MM.1S (cell line): ENCODE measurements at regions not wholly inside any gene's neighbourhood (a gene's known extent, or its start where the extent isn't known, plus 50 kb on each side); places are given as distances from the start of the nearest gene placed in this dataset.

Experiments used
- DNase-seq: peaks from one replicate; pipeline ENCODE4 v3.0.0-alpha.2; 2015
- H2AFZ ChIP-seq: fragments of 300-600 bp; sonication (generic); 2 replicates; pipeline ENCODE4 v1.6.0; 2016; ENCODE audit warnings: antibody characterized with exemption, low read length
- H3F3A ChIP-seq: fragments of 300-600 bp; sonication (generic); 2 replicates; pipeline ENCODE4 v1.6.1; 2016; ENCODE audit warnings: mild to moderate bottlenecking, antibody characterized with exemption, low read length, moderate library complexity, mixed read lengths; ENCODE audit not compliant: insufficient read depth
- H3K27ac ChIP-seq: fragments of 300-600 bp; sonication (generic); 2 replicates; pipeline ENCODE4 v1.5.1; 2016; ENCODE audit warnings: mild to moderate bottlenecking, low read length
- H3K27me3 ChIP-seq: fragments of 300-600 bp; sonication (generic); replicated peaks from 2 replicates; pipeline ENCODE4 v1.6.0; 2016; ENCODE audit warnings: low read length; ENCODE audit not compliant: insufficient read depth
- H3K36me3 ChIP-seq: fragments of 300-600 bp; sonication (generic); replicated peaks from 2 replicates; pipeline ENCODE4 v1.6.1; 2016; ENCODE audit warnings: mild to moderate bottlenecking, low read length, mixed read lengths; ENCODE audit not compliant: insufficient read depth
- H3K4me1 ChIP-seq: fragments of 300-600 bp; sonication (generic); 2 replicates; pipeline ENCODE4 v1.6.1; 2016; ENCODE audit warnings: low read length, mixed read lengths
- H3K4me2 ChIP-seq: fragments of 300-600 bp; sonication (generic); 2 replicates; pipeline ENCODE4 v1.6.0; 2016; ENCODE audit warnings: low read depth, low read length
- H3K4me3 ChIP-seq: fragments of 300-600 bp; sonication (generic); 2 replicates; pipeline ENCODE4 v1.5.1; 2016; ENCODE audit warnings: low read length, mixed read lengths
- H3K79me2 ChIP-seq: fragments of 300-600 bp; sonication (generic); 2 replicates; pipeline ENCODE4 v1.6.1; 2016; ENCODE audit warnings: mixed run types, low read length, mixed read lengths
- H3K9ac ChIP-seq: fragments of 300-600 bp; sonication (generic); 2 replicates; pipeline ENCODE4 v1.6.1; 2016; ENCODE audit warnings: low read length, mixed read lengths
- H3K9me2 ChIP-seq: fragments of 300-600 bp; sonication (generic); replicated peaks from 2 replicates; pipeline ENCODE4 v1.6.1; 2016; ENCODE audit warnings: mild to moderate bottlenecking, low read length, mixed read lengths; ENCODE audit not compliant: insufficient read depth
- H3K9me3 ChIP-seq: fragments of 300-600 bp; sonication (generic); replicated peaks from 2 replicates; pipeline ENCODE4 v1.6.1; 2016; ENCODE audit warnings: mild to moderate bottlenecking, low read length, mixed read lengths; ENCODE audit not compliant: insufficient read depth
- H4K20me1 ChIP-seq: fragments of 300-600 bp; sonication (generic); 2 replicates; pipeline ENCODE4 v1.6.1; 2016; ENCODE audit warnings: mild to moderate bottlenecking, low read length, moderate library complexity, mixed read lengths; ENCODE audit not compliant: insufficient read depth
- EZH2 ChIP-seq: fragments of 300-600 bp; sonication (generic); optimal IDR thresholded peaks from 2 replicates; pipeline ENCODE3; 2017; ENCODE audit warnings: low read depth, mild to moderate bottlenecking, antibody characterized with exemption, low read length, mixed read lengths
- EZH2phosphoT487 ChIP-seq: fragments of 300-600 bp; sonication (generic); IDR thresholded peaks from 2 replicates; pipeline ENCODE4 v1.6.1; 2018; ENCODE audit warnings: antibody characterized with exemption, low read length
- TF ChIP-seq, protein P1 (sequence below): fragments of 300-600 bp; sonication (generic); IDR thresholded peaks from 2 replicates; pipeline ENCODE4 v1.5.1; 2016; ENCODE audit warnings: antibody characterized with exemption, low read length, mixed read lengths

DNA sequence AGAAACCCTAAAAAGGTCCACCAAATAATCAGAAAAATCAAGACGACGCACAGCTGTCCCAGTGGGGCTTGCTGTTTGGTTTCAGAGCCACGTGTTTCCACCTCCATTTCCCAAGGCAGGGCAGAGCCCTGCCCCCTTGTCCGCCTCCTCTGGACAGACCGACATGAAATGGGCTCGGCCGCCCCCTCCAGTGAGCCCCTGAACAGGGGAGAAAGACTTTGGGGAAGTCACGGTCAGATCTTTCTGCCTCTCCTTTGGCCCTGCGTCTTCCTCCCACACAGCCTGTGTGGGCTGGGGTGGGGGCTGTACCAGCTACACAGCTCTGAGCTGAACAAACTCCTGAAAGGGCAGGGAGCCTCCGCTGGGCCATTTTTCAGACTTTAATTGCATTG, 230.7 kb downstream of the ENGASE start:
- Histone ChIP-seq H3K27ac (no peak overlapping the region), H3K4me2 (peak overlapping the region; percentile 15; the same call in 1 of the 2 replicates)

DNA sequence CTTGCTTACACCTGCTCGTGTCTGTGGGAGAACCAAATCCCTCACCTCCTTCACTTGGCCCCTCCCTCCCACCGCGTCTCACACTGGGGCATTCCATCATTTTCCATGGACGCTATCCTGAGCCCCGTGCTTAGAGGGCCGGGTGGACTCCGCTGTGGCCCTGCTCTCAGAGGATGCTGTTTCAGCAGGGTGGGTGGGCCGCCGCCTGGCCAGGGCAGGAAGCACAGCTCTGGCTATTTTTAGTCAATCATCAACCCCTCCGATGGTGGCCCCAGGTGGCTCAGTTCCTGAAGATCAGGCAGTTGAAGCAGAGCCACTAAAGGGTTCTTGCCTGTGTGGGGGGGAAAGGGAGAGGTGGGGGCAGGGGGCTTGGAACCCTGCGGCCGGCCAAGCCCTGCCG, 230.3 kb downstream of the ENGASE start:
- H3K36me3 ChIP-seq = no peaks in the 10 kb centered on the region
- H3K27ac ChIP-seq = no peak overlapping the region
- no peaks in the 10 kb centered on the region for H3F3A ChIP-seq
- H2AFZ ChIP-seq = no peak overlapping the region
- H3K4me1 ChIP-seq = peaks cover 35% of the 10 kb centered on the region
- no peak overlapping the region for H3K9ac ChIP-seq
- no peaks in the 10 kb centered on the region for H4K20me1 ChIP-seq
- no peaks in the 10 kb centered on the region for H3K79me2 ChIP-seq
- no peak overlapping the region for H3K4me3 ChIP-seq
- peak overlapping the region; percentile 15; the same call in 1 of the 2 replicates for H3K4me2 ChIP-seq
- no peaks in the 10 kb centered on the region for H3K9me2 ChIP-seq
- no peak for DNase-seq
- peaks cover 35% of the 10 kb centered on the region for H3K27me3 ChIP-seq
- TF ChIP-seq EZH2phosphoT487 (no peak), EZH2 (no peak)
- TF ChIP-seq, protein P1, sequence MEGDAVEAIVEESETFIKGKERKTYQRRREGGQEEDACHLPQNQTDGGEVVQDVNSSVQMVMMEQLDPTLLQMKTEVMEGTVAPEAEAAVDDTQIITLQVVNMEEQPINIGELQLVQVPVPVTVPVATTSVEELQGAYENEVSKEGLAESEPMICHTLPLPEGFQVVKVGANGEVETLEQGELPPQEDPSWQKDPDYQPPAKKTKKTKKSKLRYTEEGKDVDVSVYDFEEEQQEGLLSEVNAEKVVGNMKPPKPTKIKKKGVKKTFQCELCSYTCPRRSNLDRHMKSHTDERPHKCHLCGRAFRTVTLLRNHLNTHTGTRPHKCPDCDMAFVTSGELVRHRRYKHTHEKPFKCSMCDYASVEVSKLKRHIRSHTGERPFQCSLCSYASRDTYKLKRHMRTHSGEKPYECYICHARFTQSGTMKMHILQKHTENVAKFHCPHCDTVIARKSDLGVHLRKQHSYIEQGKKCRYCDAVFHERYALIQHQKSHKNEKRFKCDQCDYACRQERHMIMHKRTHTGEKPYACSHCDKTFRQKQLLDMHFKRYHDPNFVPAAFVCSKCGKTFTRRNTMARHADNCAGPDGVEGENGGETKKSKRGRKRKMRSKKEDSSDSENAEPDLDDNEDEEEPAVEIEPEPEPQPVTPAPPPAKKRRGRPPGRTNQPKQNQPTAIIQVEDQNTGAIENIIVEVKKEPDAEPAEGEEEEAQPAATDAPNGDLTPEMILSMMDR = no peak
- H3K9me3 ChIP-seq = no peaks in the 10 kb centered on the region

More for the DNA sequence above, 230.7 kb downstream of the ENGASE start:
- Histone ChIP-seq H3K36me3 (no peaks in the 10 kb centered on the region), H4K20me1 (no peaks in the 10 kb centered on the region), H3K27me3 (peaks cover 35% of the 10 kb centered on the region), H3K79me2 (no peaks in the 10 kb centered on the region), H3K4me1 (peaks cover 35% of the 10 kb centered on the region), H2AFZ (no peak overlapping the region), H3K9me2 (no peaks in the 10 kb centered on the region), H3K9ac (no peak overlapping the region), H3F3A (no peaks in the 10 kb centered on the region), H3K9me3 (no peaks in the 10 kb centered on the region), H3K4me3 (no peak overlapping the region)
- DNase-seq = no peak
- TF ChIP-seq, protein P1 = no peak
- TF ChIP-seq EZH2phosphoT487 (no peak), EZH2 (no peak)

DNA sequence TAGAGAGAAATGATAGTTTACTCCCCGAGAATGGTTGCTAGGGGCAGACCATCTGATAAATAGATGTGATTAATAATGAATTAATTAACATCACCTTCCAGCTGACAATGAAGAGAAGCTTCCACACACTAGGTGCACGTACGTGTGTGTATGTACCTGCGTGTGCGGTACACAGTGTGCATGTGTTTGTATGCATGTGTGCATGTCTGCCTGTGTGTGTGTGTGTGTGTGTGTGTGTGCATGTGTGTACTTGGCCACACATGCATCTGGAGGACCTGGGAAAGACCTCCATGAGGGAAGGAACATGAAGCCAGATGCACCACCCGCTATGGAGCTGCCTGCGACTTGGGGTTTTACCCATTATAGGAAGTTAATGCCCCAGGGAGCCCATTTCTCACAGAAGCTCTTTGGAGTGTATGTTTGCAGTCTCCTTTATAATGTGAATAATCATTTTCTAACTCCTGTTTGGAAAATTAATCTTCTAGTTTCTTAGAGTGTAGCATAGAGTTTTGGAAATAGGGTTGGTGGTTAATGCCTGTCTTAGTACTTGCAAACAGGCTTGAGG, 229.1 kb downstream of the ENGASE start:
- Histone ChIP-seq H3F3A (no peaks in the 10 kb centered on the region), H2AFZ (no peak overlapping the region), H3K9me3 (no peaks in the 10 kb centered on the region), H3K36me3 (no peaks in the 10 kb centered on the region), H3K9ac (no peak overlapping the region), H3K4me3 (no peak overlapping the region), H3K27me3 (peaks cover 38% of the 10 kb centered on the region), H3K79me2 (no peaks in the 10 kb centered on the region), H3K4me1 (peaks cover 35% of the 10 kb centered on the region), H3K9me2 (no peaks in the 10 kb centered on the region), H3K4me2 (no peak overlapping the region), H3K27ac (no peak overlapping the region), H4K20me1 (no peaks in the 10 kb centered on the region)
- DNase-seq = no peak
- TF ChIP-seq EZH2phosphoT487 (no peak), EZH2 (no peak)
- TF ChIP-seq, protein P1 = no peak
